ENCODE measurements at regions not wholly inside any gene's neighbourhood (a gene's known extent, or its start where the extent isn't known, plus 50 kb on each side); places are given as distances from the start of the nearest gene placed in this dataset.

DNA sequence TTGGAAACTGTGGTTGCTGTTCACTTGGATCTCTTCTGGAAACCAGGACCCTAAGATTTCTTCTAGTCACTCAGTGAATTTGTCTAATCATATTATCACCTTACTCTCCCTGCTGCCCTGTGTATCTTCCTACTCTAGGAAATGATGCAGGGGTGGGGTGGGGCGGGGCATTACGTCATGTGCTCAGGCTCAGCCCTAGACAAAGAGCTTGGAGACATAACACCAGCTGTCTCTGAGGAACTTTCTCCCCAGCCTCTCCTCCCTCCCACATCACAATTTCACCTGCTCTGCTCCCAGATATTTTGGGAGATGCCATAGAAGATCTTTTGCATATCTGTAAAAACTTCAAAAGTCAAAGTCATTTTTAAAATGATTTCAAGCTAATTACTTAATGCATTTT, 470.4 kb downstream of the ZSWIM6 start:
- H3K4me1 ChIP-seq = peaks cover 0 to 4% of the 10 kb centered on the region in 2 donors
- DNase-seq = no peak
- intact Hi-C loops (cut with DNase I) = no loop called here
- TF ChIP-seq, protein P1, sequence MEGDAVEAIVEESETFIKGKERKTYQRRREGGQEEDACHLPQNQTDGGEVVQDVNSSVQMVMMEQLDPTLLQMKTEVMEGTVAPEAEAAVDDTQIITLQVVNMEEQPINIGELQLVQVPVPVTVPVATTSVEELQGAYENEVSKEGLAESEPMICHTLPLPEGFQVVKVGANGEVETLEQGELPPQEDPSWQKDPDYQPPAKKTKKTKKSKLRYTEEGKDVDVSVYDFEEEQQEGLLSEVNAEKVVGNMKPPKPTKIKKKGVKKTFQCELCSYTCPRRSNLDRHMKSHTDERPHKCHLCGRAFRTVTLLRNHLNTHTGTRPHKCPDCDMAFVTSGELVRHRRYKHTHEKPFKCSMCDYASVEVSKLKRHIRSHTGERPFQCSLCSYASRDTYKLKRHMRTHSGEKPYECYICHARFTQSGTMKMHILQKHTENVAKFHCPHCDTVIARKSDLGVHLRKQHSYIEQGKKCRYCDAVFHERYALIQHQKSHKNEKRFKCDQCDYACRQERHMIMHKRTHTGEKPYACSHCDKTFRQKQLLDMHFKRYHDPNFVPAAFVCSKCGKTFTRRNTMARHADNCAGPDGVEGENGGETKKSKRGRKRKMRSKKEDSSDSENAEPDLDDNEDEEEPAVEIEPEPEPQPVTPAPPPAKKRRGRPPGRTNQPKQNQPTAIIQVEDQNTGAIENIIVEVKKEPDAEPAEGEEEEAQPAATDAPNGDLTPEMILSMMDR (IDR thresholded peaks at IDR 0.05) = no peak
- no peak for TF ChIP-seq POLR2A (IDR thresholded peaks at IDR 0.05)
- no peaks in the 10 kb centered on the region for H3K36me3 ChIP-seq
- H3K4me3 ChIP-seq (replicated peaks in 1 of 3) = no peak overlapping the region
- 43 to 61% methylated on average over 2 of the region's 2 CpGs for WGBS, 2 donors
- no peaks in the 10 kb centered on the region for H3K27me3 ChIP-seq
- no peak overlapping the region for H3K27ac ChIP-seq
- H3K9me3 ChIP-seq = no peaks in the 10 kb centered on the region

DNA sequence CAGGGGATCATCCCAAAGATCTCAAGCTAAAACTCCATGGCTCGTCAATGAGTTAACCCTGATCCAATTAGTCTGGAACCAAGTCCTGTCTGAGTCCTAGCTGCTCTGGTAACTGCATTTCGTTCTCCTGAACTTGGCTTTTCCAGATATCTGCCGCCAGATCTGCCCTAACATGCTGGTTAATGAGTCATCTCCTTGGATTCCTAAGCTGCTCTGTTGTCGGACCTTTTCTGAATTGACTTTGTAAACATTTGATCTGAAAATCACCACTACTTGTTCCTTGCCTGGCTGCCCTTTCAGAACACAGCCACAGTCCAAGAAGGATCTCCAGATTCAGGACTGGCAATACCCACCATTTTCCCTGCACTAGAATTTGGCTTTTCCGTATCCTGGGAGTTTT, 473.0 kb downstream of the ZSWIM6 start:
- no peak for DNase-seq
- no peaks in the 10 kb centered on the region for H3K9me3 ChIP-seq
- H3K36me3 ChIP-seq = no peaks in the 10 kb centered on the region
- no peak overlapping the region for H3K4me3 ChIP-seq (replicated peaks in 1 of 3)
- H3K4me1 ChIP-seq = peaks cover 0 to 4% of the 10 kb centered on the region in 2 donors
- no peaks in the 10 kb centered on the region for H3K27me3 ChIP-seq
- intact Hi-C loops (cut with DNase I) = no loop called here
- TF ChIP-seq, protein P1 (IDR thresholded peaks at IDR 0.05) = no peak
- TF ChIP-seq POLR2A (IDR thresholded peaks at IDR 0.05) = no peak
- no peak overlapping the region for H3K27ac ChIP-seq
- 71 to 81% methylated on average over 5 of the region's 5 CpGs for WGBS, 2 donors

DNA sequence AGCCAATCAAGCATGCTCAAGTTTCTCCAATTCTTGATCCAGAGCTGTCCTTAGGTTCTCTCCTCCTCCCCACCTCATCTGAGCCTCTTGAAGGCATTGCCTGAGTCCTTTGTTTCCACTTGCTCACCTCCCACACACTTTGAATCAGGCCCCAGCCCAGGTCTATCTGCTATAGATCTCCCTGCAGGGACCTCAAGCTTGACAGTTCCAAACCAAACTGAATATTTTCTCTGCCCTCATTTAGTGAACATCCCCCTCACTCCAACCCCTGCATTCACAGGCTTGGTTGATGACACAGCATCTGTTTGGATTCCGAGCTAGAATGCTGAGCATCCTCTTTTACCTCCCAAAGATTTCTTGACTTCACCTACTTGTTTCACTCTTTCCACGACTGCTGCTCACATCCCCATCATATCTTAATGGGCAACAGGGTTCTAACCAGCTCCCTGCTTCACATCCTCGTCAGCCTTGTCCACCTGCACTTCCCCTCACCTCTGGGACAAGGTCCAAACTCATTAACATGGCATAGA, 474.5 kb downstream of the ZSWIM6 start:
- WGBS, 2 donors = 83 to 90% methylated on average over 3 of the region's 3 CpGs
- no peak overlapping the region for H3K27ac ChIP-seq
- DNase-seq = no peak
- H3K4me3 ChIP-seq (replicated peaks in 1 of 3) = no peak overlapping the region
- no peaks in the 10 kb centered on the region for H3K9me3 ChIP-seq
- H3K4me1 ChIP-seq = peaks cover 0 to under 1% of the 10 kb centered on the region in 2 donors
- intact Hi-C loops (cut with DNase I) = no loop called here
- H3K27me3 ChIP-seq = no peaks in the 10 kb centered on the region
- no peaks in the 10 kb centered on the region for H3K36me3 ChIP-seq
- TF ChIP-seq, protein P1 (IDR thresholded peaks at IDR 0.05) = no peak
- no peak for TF ChIP-seq POLR2A (IDR thresholded peaks at IDR 0.05)

DNA sequence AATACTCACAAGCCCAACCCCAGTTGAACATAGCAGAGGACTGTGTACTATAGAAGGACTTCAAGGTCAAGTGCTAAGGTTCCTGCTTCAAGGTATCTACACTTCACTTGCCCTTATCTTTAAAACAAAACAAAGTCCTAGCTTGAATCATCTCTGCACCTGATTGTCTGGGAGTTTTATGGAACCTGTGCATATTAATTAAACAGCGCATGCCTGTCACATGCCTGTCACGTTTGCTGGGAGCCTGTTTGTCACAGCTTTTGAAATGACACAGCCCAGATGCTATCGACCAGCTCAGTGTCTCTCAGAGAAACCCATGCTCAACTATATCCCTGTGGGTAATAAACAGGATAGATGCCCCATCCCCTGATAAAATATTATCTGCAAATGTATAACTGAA, 476.0 kb downstream of the ZSWIM6 start:
- DNase-seq = no peak
- Histone ChIP-seq H3K4me3 (replicated peaks in 1 of 3) (no peak overlapping the region), H3K27ac (no peak overlapping the region), H3K27me3 (no peaks in the 10 kb centered on the region), H3K9me3 (no peaks in the 10 kb centered on the region), H3K4me1 (no peaks in the 10 kb centered on the region), H3K36me3 (no peaks in the 10 kb centered on the region)
- no peak for TF ChIP-seq POLR2A (IDR thresholded peaks at IDR 0.05)
- TF ChIP-seq, protein P1 (IDR thresholded peaks at IDR 0.05) = no peak
- intact Hi-C loops (cut with DNase I) = no loop called here
- WGBS, 2 donors = 82 to 91% methylated on average over 3 of the region's 3 CpGs

DNA sequence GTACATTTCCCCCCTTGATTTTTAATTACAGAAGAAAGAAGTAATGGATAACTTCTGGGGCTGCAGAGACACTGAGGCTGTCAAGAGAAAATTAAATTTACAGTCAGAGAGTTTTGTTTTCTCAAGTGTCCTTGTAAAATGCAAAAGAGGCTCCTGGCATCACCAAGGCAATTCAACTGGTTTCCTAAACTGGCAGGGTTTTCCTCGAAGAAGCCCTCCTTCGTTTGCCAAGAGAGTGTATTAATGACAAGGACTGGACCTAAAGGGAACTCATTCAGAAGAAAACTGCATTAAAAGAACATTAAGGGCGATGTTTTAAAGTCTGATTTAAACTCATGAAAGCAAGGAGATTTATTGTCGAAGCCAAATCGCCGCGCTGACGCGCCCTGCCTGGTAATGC, 476.9 kb downstream of the ZSWIM6 start:
- H3K4me3 ChIP-seq (replicated peaks in 1 of 3) = no peak overlapping the region
- no peaks in the 10 kb centered on the region for H3K9me3 ChIP-seq
- DNase-seq = no peak
- H3K36me3 ChIP-seq = no peaks in the 10 kb centered on the region
- WGBS, 2 donors = 83 to 85% methylated on average over 9 of the region's 9 CpGs
- no peak for TF ChIP-seq POLR2A (IDR thresholded peaks at IDR 0.05)
- TF ChIP-seq, protein P1 (IDR thresholded peaks at IDR 0.05) = no peak
- H3K4me1 ChIP-seq = no peaks in the 10 kb centered on the region
- intact Hi-C loops (cut with DNase I) = no loop called here
- H3K27ac ChIP-seq = no peak overlapping the region
- H3K27me3 ChIP-seq = no peaks in the 10 kb centered on the region
